GM10266 (cell line): ENCODE measurements at regions not wholly inside any gene's neighbourhood (a gene's known extent, or its start where the extent isn't known, plus 50 kb on each side); places are given as distances from the start of the nearest gene placed in this dataset.

Experiments used
- DNase-seq: peaks from one replicate; pipeline ENCODE4 v3.0.0; 2012; ENCODE audit errors: extremely low spot score
- CTCF ChIP-seq: IDR thresholded peaks from 2 replicates; pipeline ENCODE4 v1.5.1; 2012; ENCODE audit warnings: mild to moderate bottlenecking, low read depth; ENCODE audit not compliant: control insufficient read depth, insufficient read depth; ENCODE audit errors: missing control alignments

DNA sequence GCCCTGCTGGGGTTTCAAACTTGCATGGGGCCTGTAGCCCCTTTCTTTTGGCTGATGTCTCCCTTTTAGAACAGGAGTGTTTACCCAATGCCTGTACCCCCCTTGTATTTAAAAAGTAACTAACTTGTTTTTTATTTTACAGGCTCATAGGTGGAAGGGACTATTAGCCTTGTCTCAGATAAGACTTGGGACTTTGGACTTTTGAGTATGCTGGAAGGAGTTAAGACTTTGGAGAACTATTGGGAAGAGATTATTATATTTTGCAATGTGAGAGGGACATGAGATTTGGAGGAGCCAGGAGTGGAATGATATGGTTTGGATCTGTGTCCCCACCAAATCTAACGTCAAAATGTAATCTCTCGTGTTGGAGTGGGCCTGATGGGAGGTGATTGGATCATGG is 314.9 kb upstream of the SP8 start:
- no peak for TF ChIP-seq CTCF
- DNase-seq: no peak

GRCh38 chr7:21103426-21104123 is 316.9 kb upstream of the SP8 start:
- DNase-seq: no peak
- no peak for TF ChIP-seq CTCF

DNA sequence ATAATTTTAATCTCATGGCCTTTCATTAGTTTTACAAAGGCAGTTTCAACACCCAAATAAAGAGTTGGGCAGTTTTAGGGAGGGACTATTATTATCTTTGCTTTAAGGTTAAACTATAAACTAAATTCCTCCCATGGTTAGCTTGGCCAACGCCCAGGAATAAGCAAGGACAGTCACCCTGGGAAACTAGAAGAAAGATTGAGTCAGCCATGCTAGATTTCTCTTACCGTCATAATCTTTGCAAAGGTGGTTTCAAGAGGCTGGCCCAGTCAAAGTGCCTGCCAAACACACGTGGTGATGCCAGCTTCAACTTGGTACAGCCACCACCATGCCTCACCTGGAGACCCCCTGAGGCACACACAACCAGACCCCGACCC is 317.4 kb upstream of the SP8 start:
- no peak for DNase-seq

DNA sequence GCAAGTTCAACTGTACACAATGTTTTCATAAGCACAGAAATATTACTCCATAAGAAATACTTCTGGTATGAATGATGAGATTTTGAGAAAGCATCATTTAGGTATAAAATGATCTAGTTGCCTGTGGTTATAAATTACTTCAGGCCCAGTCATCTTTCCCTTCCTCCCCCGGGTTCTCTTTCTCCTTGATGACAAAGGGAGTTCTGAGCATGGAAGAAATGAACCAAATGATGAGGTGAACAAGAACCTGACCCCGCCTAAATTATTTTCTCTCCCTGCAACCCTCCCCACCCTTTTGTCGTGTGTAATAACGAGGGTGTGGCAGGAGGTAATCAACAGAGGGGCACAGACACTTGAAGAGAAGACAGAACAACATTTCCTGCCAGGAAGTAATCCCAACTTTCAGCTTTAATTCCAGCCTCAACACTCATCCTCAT is 319.6 kb upstream of the SP8 start:
- DNase-seq: no peak

More for the DNA sequence above, 317.4 kb upstream of the SP8 start:
- TF ChIP-seq CTCF: no peak

DNA sequence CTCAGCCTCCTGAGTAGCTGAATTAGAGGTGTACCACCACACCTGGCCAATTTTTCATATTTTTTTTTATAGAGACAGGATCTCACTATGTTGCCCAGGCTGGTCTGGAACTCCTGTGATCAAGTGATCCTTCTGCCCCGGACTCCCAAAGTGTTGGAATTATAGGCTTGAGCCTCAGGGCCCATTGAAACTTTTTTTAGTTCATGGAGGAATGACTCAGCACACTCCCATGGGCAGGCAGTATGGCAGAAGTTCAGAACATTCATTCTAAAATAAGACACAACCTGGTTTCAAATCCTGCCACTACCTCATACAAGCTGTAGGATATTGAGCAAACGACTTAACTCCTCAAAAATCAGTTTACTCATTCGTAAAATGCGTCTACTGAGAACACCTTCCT is 320.4 kb upstream of the SP8 start:
- TF ChIP-seq CTCF: no peak
- DNase-seq: no peak

More for the DNA sequence above, 319.6 kb upstream of the SP8 start:
- no peak for TF ChIP-seq CTCF

DNA sequence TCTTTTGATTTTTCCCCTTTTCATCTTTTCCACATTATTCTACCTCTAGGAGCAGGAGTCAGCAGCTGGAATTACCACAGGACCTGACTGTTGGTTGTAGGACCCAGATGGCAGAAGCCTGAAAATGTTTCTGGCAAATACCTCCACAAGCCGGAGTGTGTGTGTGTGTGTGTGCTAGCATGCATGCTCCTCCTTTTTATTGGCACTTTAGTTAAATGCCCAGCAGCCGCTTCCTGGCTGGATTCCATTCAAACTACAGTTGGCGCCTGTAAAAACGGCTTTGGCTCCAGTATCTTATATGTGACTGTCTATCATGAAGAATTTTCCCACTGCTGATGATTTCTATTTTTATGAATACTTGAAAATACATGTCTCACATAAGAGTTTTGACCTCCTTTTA is 319.7 kb upstream of the SP4 start:
- no peak for DNase-seq

More for the DNA sequence above, 319.7 kb upstream of the SP4 start:
- TF ChIP-seq CTCF: no peak
